ENCODE measurements at regions not wholly inside any gene's neighbourhood (a gene's known extent, or its start where the extent isn't known, plus 50 kb on each side); places are given as distances from the start of the nearest gene placed in this dataset.

DNA sequence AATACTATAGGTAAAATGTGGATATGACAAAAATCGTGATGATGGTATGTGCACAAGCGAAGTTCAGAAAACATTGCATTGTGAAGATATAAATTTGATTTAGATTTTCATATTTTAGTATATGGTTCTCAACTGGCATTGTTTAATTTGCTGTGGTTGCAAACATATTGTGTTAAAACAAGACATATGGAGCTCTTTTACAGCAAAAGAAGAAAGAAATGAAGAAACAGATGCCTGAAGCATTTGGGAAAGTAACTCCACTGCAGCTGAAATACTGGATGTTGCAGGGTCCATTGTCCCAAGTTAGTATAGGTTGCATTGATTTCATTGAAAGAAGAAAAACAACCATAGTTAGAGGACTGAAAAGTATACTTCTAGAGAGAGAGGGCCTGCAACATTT is 185.8 kb upstream of the SSTR1 start:
- TF ChIP-seq CTCF (IDR thresholded peaks at IDR 0.05; ENCODE audit: poor library complexity, severe bottlenecking): no peak
- no peak for TF ChIP-seq EP300 (conservative IDR thresholded peaks at IDR 0.05; ENCODE audit: poor library complexity, severe bottlenecking)
- no peak for TF ChIP-seq EZH2 (IDR thresholded peaks at IDR 0.05; ENCODE audit: borderline replicate concordance, insufficient read depth, low read length, poor library complexity, severe bottlenecking)
- TF ChIP-seq, protein P1, sequence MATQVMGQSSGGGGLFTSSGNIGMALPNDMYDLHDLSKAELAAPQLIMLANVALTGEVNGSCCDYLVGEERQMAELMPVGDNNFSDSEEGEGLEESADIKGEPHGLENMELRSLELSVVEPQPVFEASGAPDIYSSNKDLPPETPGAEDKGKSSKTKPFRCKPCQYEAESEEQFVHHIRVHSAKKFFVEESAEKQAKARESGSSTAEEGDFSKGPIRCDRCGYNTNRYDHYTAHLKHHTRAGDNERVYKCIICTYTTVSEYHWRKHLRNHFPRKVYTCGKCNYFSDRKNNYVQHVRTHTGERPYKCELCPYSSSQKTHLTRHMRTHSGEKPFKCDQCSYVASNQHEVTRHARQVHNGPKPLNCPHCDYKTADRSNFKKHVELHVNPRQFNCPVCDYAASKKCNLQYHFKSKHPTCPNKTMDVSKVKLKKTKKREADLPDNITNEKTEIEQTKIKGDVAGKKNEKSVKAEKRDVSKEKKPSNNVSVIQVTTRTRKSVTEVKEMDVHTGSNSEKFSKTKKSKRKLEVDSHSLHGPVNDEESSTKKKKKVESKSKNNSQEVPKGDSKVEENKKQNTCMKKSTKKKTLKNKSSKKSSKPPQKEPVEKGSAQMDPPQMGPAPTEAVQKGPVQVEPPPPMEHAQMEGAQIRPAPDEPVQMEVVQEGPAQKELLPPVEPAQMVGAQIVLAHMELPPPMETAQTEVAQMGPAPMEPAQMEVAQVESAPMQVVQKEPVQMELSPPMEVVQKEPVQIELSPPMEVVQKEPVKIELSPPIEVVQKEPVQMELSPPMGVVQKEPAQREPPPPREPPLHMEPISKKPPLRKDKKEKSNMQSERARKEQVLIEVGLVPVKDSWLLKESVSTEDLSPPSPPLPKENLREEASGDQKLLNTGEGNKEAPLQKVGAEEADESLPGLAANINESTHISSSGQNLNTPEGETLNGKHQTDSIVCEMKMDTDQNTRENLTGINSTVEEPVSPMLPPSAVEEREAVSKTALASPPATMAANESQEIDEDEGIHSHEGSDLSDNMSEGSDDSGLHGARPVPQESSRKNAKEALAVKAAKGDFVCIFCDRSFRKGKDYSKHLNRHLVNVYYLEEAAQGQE (IDR thresholded peaks at IDR 0.05; ENCODE audit: borderline replicate concordance): no peak
- no peak for TF ChIP-seq TAF1 (IDR thresholded peaks at IDR 0.05; ENCODE audit: low read depth)
- no peak for TF ChIP-seq POLR2AphosphoS5 (IDR thresholded peaks at IDR 0.05)

All from neural cell (in vitro differentiated cells).